ENCODE measurements at regions not wholly inside any gene's neighbourhood (a gene's known extent, or its start where the extent isn't known, plus 50 kb on each side); places are given as distances from the start of the nearest gene placed in this dataset.

- Histone ChIP-seq H3K4me3 (ENCODE audit: low read depth in 1 of 2, low read length in 2 of 2) (no peak overlapping the region), H3K36me3 (ENCODE audit: control insufficient read depth in 1 of 2, insufficient read depth in 2 of 2, low read length in 2 of 2) (no peaks in the 10 kb centered on the region), H3K9me3 (ENCODE audit: control insufficient read depth in 1 of 2, low read length in 2 of 2) (peaks cover 0 to 2% of the 10 kb centered on the region in 2 donors), H3K27ac (ENCODE audit: low read length) (no peak overlapping the region), H3K4me1 (ENCODE audit: control insufficient read depth in 1 of 2, insufficient read depth in 2 of 2, low read length in 2 of 2) (no peaks in the 10 kb centered on the region), H3K27me3 (ENCODE audit: low read depth, low read length) (no peaks in the 10 kb centered on the region)
Observed at GRCh38 chr22:49440931-49441330, 386.7 kb downstream of the BRD1 start.

GRCh38 chr22:49439373-49439772 lies 388.3 kb downstream of the BRD1 start:
- Histone ChIP-seq H3K27ac (ENCODE audit: low read length) (no peak overlapping the region), H3K36me3 (ENCODE audit: control insufficient read depth in 1 of 2, insufficient read depth in 2 of 2, low read length in 2 of 2) (no peaks in the 10 kb centered on the region), H3K27me3 (ENCODE audit: low read depth, low read length) (no peaks in the 10 kb centered on the region), H3K4me1 (ENCODE audit: control insufficient read depth in 1 of 2, insufficient read depth in 2 of 2, low read length in 2 of 2) (no peaks in the 10 kb centered on the region), H3K4me3 (ENCODE audit: low read depth in 1 of 2, low read length in 2 of 2) (no peak overlapping the region), H3K9me3 (ENCODE audit: control insufficient read depth in 1 of 2, low read length in 2 of 2) (peaks cover 0 to 13% of the 10 kb centered on the region in 2 donors)

DNA sequence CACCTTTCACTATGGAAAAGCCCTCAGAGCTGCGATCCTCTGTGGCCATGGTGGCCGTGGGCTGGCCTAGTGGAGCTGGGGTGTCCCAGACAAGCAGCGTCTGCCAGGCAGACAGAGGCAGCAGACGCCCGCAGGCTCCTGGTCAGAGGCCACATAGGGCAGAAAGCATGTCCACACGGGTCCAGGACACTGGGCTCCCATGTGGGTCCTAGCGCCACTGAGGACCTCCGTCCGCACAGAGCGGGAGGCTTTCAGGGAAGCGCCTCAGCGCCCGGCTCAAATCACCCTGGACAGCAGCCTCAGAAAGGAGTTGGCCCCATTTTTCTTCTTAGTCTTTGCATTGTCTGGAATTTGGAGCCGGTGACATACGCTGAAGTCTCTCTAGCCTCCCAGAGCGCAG lies 389.7 kb downstream of the BRD1 start:
- H3K27me3 ChIP-seq (ENCODE audit: low read depth, low read length): no peaks in the 10 kb centered on the region
- peaks cover 0 to 19% of the 10 kb centered on the region in 2 donors for H3K9me3 ChIP-seq (ENCODE audit: control insufficient read depth in 1 of 2, low read length in 2 of 2)
- H3K36me3 ChIP-seq (ENCODE audit: control insufficient read depth in 1 of 2, insufficient read depth in 2 of 2, low read length in 2 of 2): no peaks in the 10 kb centered on the region
- no peak overlapping the region for H3K27ac ChIP-seq (ENCODE audit: low read length)
- H3K4me3 ChIP-seq (ENCODE audit: low read depth in 1 of 2, low read length in 2 of 2): no peak overlapping the region
- H3K4me1 ChIP-seq (ENCODE audit: control insufficient read depth in 1 of 2, insufficient read depth in 2 of 2, low read length in 2 of 2): no peaks in the 10 kb centered on the region

DNA sequence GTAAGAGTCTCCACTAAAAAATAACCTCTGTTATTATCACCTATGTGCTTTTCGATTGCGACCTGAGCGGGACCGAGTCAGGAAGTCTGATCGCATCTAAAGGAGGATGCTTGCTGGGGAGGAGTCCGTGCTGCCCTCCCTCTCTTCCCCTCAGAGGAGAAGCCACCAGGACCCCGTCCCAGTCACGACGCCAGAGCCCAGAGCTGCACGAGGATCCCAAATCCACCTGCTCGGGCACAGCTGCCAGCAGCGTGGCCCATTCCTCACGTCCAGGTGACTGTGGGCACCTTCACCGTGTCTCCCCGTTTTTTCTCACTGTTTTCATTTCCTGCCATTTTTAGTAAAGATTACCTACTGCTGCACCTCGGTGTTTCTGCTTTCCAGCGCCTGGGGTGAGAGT lies 390.3 kb downstream of the BRD1 start:
- Histone ChIP-seq H3K27me3 (ENCODE audit: low read depth, low read length) (no peaks in the 10 kb centered on the region), H3K36me3 (ENCODE audit: control insufficient read depth in 1 of 2, insufficient read depth in 2 of 2, low read length in 2 of 2) (no peaks in the 10 kb centered on the region), H3K27ac (ENCODE audit: low read length) (no peak overlapping the region), H3K4me3 (ENCODE audit: low read depth in 1 of 2, low read length in 2 of 2) (no peak overlapping the region), H3K9me3 (ENCODE audit: control insufficient read depth in 1 of 2, low read length in 2 of 2) (peaks cover 0 to 19% of the 10 kb centered on the region in 2 donors), H3K4me1 (ENCODE audit: control insufficient read depth in 1 of 2, insufficient read depth in 2 of 2, low read length in 2 of 2) (no peaks in the 10 kb centered on the region)

DNA sequence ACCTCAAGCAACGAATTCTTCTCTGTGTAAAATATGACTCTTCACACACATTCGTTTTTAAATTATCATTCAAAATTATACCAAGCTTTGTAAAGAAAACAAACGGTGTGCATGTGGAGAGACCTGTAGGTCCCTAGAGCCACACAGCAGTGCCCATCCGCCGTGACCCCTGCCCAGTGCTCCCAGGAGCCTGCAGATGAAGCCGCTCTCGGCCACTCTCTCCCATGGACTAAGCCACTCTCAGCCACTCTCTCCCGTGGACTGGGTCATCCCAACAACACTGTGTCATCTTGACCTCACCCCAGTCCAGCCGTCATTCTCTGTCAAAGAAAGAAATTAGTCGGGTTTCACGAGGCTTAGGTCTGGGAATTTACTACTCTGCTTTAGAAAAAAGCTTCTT lies 391.6 kb downstream of the BRD1 start:
- H3K9me3 ChIP-seq (ENCODE audit: control insufficient read depth in 1 of 2, low read length in 2 of 2): peaks cover 0 to 19% of the 10 kb centered on the region in 2 donors
- no peaks in the 10 kb centered on the region for H3K4me1 ChIP-seq (ENCODE audit: control insufficient read depth in 1 of 2, insufficient read depth in 2 of 2, low read length in 2 of 2)
- H3K27me3 ChIP-seq (ENCODE audit: low read depth, low read length): no peaks in the 10 kb centered on the region
- H3K27ac ChIP-seq (ENCODE audit: low read length): no peak overlapping the region
- no peak overlapping the region for H3K4me3 ChIP-seq (ENCODE audit: low read depth in 1 of 2, low read length in 2 of 2)
- no peaks in the 10 kb centered on the region for H3K36me3 ChIP-seq (ENCODE audit: control insufficient read depth in 1 of 2, insufficient read depth in 2 of 2, low read length in 2 of 2)

GRCh38 chr22:49435596-49435995 lies 392.1 kb downstream of the BRD1 start:
- H3K27me3 ChIP-seq (ENCODE audit: low read depth, low read length): no peaks in the 10 kb centered on the region
- no peaks in the 10 kb centered on the region for H3K4me1 ChIP-seq (ENCODE audit: control insufficient read depth in 1 of 2, insufficient read depth in 2 of 2, low read length in 2 of 2)
- H3K36me3 ChIP-seq (ENCODE audit: control insufficient read depth in 1 of 2, insufficient read depth in 2 of 2, low read length in 2 of 2): no peaks in the 10 kb centered on the region
- H3K27ac ChIP-seq (ENCODE audit: low read length): no peak overlapping the region
- H3K4me3 ChIP-seq (ENCODE audit: low read depth in 1 of 2, low read length in 2 of 2): no peak overlapping the region
- peaks cover 0 to 19% of the 10 kb centered on the region in 2 donors for H3K9me3 ChIP-seq (ENCODE audit: control insufficient read depth in 1 of 2, low read length in 2 of 2)

DNA sequence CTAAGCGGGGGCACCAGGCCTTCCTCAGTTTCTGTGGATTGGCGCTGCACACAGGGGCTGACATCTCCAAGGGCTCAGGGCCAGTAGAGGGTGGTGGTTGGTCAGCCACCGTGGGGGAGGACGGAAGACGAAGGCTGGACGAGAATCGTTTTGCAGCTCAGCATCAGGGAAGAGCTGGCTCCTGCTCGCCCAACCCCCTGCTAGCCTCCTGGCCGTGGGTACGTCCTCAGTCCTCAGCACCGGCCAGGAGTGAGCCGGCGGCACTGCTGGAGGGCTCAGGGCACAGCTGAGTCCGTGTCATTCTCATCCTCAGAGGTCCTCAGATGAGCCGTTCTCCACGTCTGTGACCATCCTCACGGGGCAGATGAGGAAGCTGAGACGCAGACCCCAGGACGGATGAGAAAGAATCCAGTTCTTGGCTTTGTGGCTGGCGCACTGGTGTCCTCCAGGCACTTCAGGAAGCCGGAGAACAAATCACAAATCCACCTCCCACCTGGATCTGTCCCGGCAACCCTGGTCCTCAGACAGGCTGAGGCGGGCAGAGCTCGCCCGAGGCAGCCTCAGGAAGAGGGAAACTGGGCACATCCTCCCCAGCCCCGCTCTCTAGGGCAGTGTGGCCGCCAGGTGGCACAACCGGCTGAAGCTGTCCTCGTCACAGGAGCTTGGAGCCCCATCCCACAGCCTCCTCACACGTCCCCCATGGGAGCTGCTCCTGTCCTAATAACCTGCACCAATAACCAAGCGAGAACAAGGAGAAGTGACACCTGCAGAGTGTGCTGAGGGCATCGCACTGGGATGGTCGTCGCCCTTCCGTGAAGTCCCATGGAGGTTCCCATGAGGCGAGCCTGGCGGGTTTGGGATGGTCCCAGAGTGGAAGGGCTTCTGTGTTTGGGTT lies 393.7 kb downstream of the BRD1 start:
- Histone ChIP-seq H3K27ac (ENCODE audit: low read length) (no peak overlapping the region), H3K4me1 (ENCODE audit: control insufficient read depth in 1 of 2, insufficient read depth in 2 of 2, low read length in 2 of 2) (no peaks in the 10 kb centered on the region), H3K27me3 (ENCODE audit: low read depth, low read length) (no peaks in the 10 kb centered on the region), H3K9me3 (ENCODE audit: control insufficient read depth in 1 of 2, low read length in 2 of 2) (peaks cover 0 to 19% of the 10 kb centered on the region in 2 donors), H3K36me3 (ENCODE audit: control insufficient read depth in 1 of 2, insufficient read depth in 2 of 2, low read length in 2 of 2) (no peaks in the 10 kb centered on the region), H3K4me3 (ENCODE audit: low read depth in 1 of 2, low read length in 2 of 2) (no peak overlapping the region)

DNA sequence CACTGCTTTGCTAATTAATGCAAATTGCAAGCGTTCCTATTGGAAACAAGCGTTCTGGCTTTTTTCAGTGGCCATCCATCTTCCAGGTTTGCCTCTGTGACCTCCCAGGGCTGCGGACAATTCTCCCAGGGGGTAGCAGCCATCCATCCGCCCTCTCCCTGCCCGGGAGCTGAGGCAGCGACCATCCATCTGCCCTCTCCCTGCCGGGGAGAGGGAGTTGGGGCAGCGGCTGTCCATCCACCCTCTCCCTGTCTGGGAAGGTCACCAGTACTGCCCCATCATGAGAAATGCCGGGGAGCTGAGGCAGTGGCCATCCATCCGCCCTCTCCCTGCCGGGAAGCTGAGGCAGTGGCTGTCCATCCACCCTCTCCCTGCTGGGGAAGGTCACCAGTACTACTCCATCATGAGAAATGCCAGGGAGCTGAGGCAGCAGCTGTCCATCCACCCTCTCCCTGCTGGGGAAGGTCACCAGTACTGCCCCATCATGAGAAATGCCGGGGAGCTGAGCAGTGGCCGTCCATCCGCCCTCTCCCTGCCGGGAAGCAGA lies 394.7 kb downstream of the BRD1 start:
- no peak overlapping the region for H3K27ac ChIP-seq (ENCODE audit: low read length)
- no peak overlapping the region for H3K4me3 ChIP-seq (ENCODE audit: low read depth in 1 of 2, low read length in 2 of 2)
- no peaks in the 10 kb centered on the region for H3K4me1 ChIP-seq (ENCODE audit: control insufficient read depth in 1 of 2, insufficient read depth in 2 of 2, low read length in 2 of 2)
- H3K36me3 ChIP-seq (ENCODE audit: control insufficient read depth in 1 of 2, insufficient read depth in 2 of 2, low read length in 2 of 2): no peaks in the 10 kb centered on the region
- no peaks in the 10 kb centered on the region for H3K27me3 ChIP-seq (ENCODE audit: low read depth, low read length)
- peaks cover 0 to 19% of the 10 kb centered on the region in 2 donors for H3K9me3 ChIP-seq (ENCODE audit: control insufficient read depth in 1 of 2, low read length in 2 of 2)

GRCh38 chr22:49432211-49432896 lies 395.3 kb downstream of the BRD1 start:
- H3K9me3 ChIP-seq (ENCODE audit: control insufficient read depth in 1 of 2, low read length in 2 of 2): peaks cover 0 to 19% of the 10 kb centered on the region in 2 donors
- no peaks in the 10 kb centered on the region for H3K36me3 ChIP-seq (ENCODE audit: control insufficient read depth in 1 of 2, insufficient read depth in 2 of 2, low read length in 2 of 2)
- no peak overlapping the region for H3K27ac ChIP-seq (ENCODE audit: low read length)
- H3K4me3 ChIP-seq (ENCODE audit: low read depth in 1 of 2, low read length in 2 of 2): no peak overlapping the region
- no peaks in the 10 kb centered on the region for H3K27me3 ChIP-seq (ENCODE audit: low read depth, low read length)
- no peaks in the 10 kb centered on the region for H3K4me1 ChIP-seq (ENCODE audit: control insufficient read depth in 1 of 2, insufficient read depth in 2 of 2, low read length in 2 of 2)

DNA sequence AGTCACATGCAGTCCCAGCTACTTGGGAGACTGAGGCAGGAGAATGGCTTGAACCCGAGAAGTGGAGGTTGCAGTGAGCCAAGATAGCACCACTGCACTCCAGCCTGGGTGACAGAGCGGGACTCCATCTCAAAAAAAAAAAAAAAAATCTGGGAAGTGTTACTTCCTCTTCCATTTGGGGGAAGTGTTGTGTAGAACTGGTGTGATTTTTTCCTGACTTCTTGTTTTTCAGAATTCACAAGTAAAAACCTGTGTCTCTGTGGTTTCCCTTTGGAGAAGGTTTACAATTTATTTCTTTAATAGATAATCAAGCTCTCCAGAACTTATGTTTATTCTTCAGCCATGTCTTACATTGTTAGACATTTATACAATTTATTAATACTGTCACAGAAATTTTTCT lies 396.1 kb downstream of the BRD1 start:
- H3K36me3 ChIP-seq (ENCODE audit: control insufficient read depth in 1 of 2, insufficient read depth in 2 of 2, low read length in 2 of 2): no peaks in the 10 kb centered on the region
- H3K27me3 ChIP-seq (ENCODE audit: low read depth, low read length): no peaks in the 10 kb centered on the region
- H3K4me1 ChIP-seq (ENCODE audit: control insufficient read depth in 1 of 2, insufficient read depth in 2 of 2, low read length in 2 of 2): no peaks in the 10 kb centered on the region
- no peak overlapping the region for H3K4me3 ChIP-seq (ENCODE audit: low read depth in 1 of 2, low read length in 2 of 2)
- H3K9me3 ChIP-seq (ENCODE audit: control insufficient read depth in 1 of 2, low read length in 2 of 2): peaks cover 0 to 19% of the 10 kb centered on the region in 2 donors
- no peak overlapping the region for H3K27ac ChIP-seq (ENCODE audit: low read length)

GRCh38 chr22:49429066-49429465 lies 398.6 kb downstream of the BRD1 start:
- Histone ChIP-seq H3K9me3 (ENCODE audit: control insufficient read depth in 1 of 2, low read length in 2 of 2) (peaks cover 0 to 3% of the 10 kb centered on the region in 2 donors), H3K27me3 (ENCODE audit: low read depth, low read length) (no peaks in the 10 kb centered on the region), H3K4me3 (ENCODE audit: low read depth in 1 of 2, low read length in 2 of 2) (no peak overlapping the region), H3K36me3 (ENCODE audit: control insufficient read depth in 1 of 2, insufficient read depth in 2 of 2, low read length in 2 of 2) (no peaks in the 10 kb centered on the region), H3K27ac (ENCODE audit: low read length) (no peak overlapping the region), H3K4me1 (ENCODE audit: control insufficient read depth in 1 of 2, insufficient read depth in 2 of 2, low read length in 2 of 2) (no peaks in the 10 kb centered on the region)

Measured in muscle layer of duodenum (tissue), 2 donors.